ENCODE measurements at regions not wholly inside any gene's neighbourhood (a gene's known extent, or its start where the extent isn't known, plus 50 kb on each side); places are given as distances from the start of the nearest gene placed in this dataset.
"Not testable (repeated sequence)": the region's sequence is repeated elsewhere in the genome, so short reads cannot be mapped to it uniquely, and the experiment has no call there.

DNA sequence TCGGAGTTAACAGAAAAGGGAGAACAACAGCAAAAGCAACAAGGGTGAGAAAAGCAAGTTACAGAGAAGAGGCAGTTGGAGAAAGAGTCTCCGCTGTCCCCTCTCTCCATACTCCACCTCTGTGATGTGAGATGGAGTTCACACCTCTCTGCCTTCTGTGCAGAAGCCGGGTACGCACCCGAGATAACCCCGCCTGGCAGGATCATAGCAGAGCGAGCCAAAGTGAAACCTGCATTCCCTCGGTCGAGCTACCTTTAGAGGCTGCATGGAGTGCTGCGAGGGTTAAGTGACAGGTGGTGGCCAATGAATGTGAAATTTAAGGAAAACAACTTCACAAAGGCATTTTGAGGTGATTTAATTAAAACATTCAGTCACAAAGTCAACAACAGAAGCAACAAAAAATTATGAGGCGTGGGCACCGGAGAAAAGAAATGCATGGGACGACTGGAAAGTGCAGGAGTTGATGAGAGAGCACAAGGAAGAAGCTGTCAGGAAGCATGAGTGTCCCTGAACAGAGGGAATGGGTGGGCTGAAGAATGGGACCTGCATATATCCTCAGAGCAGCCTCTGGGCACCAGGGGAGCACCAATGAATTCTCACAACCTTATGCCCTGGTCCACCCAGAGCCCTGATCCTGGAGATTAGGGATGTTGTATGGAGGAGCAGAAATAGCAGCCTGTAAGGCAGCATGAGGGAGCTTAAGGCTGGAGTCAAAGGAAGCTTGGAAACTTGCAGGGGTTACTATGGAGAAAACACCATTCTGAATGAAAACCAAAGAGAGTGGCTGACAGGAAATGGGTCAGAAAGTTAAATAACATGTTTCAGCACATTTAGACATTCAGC is 208.3 kb downstream of the EMP1 start:
- DNase-seq: no peak
- no peak overlapping the region for H3K4me3 Mint-ChIP-seq
- no peaks in the 10 kb centered on the region for H3K4me1 Mint-ChIP-seq
- peaks cover 7% of the 10 kb centered on the region for H3K27me3 Mint-ChIP-seq
- no peaks in the 10 kb centered on the region for H3K9me3 Mint-ChIP-seq
- H3K27ac Mint-ChIP-seq: no peak overlapping the region
- no peaks in the 10 kb centered on the region for H3K36me3 Mint-ChIP-seq

DNA sequence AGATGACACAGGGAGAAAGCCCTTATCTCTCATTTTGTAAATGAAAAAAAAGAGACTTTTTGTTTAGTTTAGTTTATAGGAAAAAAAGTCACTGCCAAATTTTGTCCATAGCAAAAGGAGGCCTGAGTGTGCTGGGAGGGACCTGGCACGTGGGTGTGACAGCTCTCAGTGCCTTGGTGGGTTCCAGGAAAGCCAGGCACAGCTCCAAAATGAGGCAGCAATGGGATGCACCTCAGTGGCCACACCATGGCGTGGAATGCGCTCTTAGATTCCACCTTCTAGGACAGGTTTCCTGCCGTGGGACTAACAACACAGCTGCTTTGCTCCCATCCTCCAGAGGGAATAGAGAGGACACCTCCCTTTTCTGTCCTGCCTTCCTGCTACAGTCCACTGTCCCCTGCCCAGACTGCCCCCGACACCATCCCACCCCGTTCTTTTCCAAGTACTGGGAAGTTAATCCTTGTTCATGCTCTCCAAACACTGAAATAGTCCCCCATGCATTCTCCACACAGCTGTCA is 207.6 kb downstream of the EMP1 start:
- no peak for DNase-seq
- no peaks in the 10 kb centered on the region for H3K4me1 Mint-ChIP-seq

DNA sequence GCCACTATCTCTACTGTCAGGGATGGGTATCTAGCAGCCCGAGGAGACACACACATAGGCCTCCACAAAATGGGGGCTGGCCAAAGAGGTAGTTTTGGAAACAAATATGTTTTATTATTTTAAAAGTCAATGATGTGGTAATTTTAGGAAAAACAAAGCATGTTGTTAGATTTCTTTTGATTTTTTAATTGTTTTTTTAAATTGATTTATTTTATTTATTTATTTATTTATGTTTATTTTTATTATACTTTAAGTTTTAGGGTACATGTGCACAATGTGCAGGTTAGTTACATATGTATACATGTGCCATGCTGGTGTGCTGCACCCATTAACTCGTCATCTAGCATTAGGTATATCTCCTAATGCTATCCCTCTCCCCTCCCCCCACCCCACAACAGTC is 194.8 kb downstream of the EMP1 start:
- DNase-seq, H3K4me3 Mint-ChIP-seq, H3K36me3 Mint-ChIP-seq, H3K4me1 Mint-ChIP-seq, H3K9me3 Mint-ChIP-seq, H3K27ac Mint-ChIP-seq: not testable (repeated sequence)
- peaks cover 10% of the 10 kb centered on the region for H3K27me3 Mint-ChIP-seq

More for the DNA sequence above, 207.6 kb downstream of the EMP1 start:
- Mint-ChIP-seq H3K4me3 (no peak overlapping the region), H3K36me3 (no peaks in the 10 kb centered on the region), H3K27ac (no peak overlapping the region), H3K27me3 (peaks cover 7% of the 10 kb centered on the region), H3K9me3 (no peaks in the 10 kb centered on the region)

DNA sequence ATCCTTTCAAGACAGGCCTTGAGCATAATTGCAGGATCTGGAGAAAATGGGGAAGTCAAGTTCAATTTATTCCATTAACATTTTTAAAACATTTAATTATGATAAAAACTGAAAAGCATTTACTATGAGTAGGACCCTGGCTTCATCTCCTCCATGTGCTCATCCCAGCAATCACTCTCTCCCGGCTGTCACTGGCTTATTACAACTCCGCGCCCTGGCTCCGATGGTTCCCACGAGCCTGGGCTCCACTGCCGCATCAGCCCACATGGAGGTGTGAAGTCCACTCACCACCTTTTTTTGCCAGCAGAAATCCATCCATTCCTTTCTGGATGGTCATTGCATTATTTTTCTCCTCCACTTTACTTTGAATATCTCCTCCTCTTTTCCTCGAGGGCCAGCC is 194.4 kb downstream of the EMP1 start:
- no peaks in the 10 kb centered on the region for H3K4me1 Mint-ChIP-seq
- H3K4me3 Mint-ChIP-seq: no peak overlapping the region
- no peak for DNase-seq
- H3K36me3 Mint-ChIP-seq: no peaks in the 10 kb centered on the region
- peaks cover 10% of the 10 kb centered on the region for H3K27me3 Mint-ChIP-seq
- no peaks in the 10 kb centered on the region for H3K9me3 Mint-ChIP-seq
- H3K27ac Mint-ChIP-seq: no peak overlapping the region

DNA sequence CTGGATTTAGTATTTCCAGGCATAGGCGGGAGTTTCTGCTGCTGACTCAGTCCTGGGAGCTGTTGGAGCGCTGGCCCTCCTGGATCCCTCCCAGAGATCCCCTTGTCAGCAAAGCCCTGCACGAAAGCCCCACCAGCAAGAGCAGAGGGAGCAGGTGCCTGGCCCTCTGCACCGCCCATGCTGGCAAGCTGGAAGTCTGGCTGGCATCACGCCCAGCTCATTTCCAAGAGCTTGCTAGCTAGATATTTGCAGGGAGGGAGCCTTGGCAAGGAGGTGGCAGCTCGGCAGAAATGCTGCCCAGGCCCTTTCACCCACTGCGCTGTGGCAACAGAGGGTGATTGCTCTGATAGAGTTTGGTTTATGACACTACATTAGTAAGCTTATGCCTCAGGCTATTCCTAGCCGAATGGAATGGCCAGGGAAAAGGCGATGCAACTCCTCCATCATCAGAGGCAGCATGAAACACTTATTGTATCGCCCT is 193.9 kb downstream of the EMP1 start:
- Mint-ChIP-seq H3K4me3 (no peak overlapping the region), H3K27me3 (peaks cover 10% of the 10 kb centered on the region), H3K27ac (no peak overlapping the region), H3K9me3 (no peaks in the 10 kb centered on the region), H3K4me1 (no peaks in the 10 kb centered on the region), H3K36me3 (no peaks in the 10 kb centered on the region)
- no peak for DNase-seq

DNA sequence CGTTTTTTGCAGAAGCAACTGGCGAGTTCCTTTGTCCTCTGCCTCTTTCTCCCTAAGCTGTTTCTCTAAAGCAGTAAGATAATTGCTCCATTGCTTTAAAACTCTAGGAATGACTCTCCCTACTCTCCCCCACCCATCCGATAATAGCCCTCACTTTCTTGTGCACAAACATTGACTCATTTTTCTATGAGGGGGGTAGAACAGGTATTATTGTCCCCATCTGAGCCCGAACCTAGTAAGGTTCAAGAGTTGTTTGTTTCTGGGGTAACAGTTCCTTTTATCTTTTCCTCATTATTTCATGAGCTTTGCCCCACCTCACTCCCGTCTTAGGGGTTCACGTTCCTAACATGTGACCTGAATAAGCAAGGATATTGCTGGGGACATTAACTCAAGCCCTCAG is 190.6 kb downstream of the EMP1 start:
- Mint-ChIP-seq H3K36me3 (no peaks in the 10 kb centered on the region), H3K4me3 (no peak overlapping the region), H3K9me3 (no peaks in the 10 kb centered on the region), H3K4me1 (no peaks in the 10 kb centered on the region), H3K27ac (no peak overlapping the region), H3K27me3 (peaks cover 10% of the 10 kb centered on the region)
- no peak for DNase-seq

DNA sequence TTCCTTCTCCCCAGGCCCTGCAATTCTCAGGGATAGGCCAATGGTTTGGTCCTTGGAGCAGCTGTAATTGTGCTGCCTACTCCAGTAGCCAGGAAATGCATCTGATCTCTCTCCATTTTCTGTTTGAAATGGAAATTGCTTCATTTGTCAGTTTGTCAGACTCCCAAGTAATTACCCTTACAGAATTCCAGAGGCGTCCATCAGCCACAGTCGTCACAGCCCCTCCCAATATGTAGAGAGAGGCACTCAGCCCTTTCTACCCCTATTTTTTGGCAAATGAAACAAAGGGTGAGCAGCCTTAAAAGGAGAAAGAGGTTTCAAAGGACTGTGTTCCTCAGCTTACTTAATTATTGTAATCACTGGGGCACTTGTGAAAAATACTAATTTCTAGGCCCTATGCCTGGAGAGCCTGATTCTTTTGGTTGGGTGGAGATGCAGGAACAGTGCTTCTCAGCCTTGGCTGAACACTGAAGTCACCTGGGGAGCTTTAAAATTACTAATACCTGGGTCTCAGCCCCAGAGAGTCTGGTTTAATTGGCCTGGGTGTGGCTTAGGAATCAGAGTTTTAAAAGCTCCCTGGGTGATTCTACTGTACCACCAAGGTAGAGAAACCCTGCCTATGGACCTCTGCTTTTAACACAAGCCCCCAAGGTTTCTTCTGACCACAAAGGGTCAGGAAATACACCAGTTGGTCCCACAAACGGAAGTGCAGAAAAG is 190.0 kb downstream of the EMP1 start:
- DNase-seq: no peak
- H3K27ac Mint-ChIP-seq: no peak overlapping the region
- H3K4me1 Mint-ChIP-seq: no peaks in the 10 kb centered on the region
- no peaks in the 10 kb centered on the region for H3K36me3 Mint-ChIP-seq
- H3K9me3 Mint-ChIP-seq: no peaks in the 10 kb centered on the region
- no peak overlapping the region for H3K4me3 Mint-ChIP-seq
- H3K27me3 Mint-ChIP-seq: peaks cover 10% of the 10 kb centered on the region

DNA sequence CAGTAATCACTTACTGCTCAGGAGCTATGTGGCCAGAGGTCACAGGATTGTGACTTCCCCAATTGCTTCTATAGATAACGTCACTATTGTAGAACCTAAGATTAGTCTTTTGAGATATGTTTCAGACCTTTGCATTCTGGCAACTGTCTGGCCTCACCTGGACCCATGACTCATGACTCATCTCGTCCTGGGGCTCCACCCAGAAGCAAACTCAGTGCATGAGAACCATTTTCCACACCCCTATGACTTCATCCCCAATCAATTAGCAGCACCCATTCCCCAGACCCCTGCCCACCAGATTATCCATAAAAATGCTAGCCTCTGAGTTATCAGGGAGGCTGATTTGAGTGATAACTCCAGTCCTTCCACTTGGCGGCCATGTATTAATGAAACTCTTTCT is 186.9 kb downstream of the EMP1 start:
- no peak for DNase-seq
- Mint-ChIP-seq H3K9me3 (no peaks in the 10 kb centered on the region), H3K27ac (no peak overlapping the region), H3K4me1 (no peaks in the 10 kb centered on the region), H3K4me3 (no peak overlapping the region), H3K27me3 (peaks cover 6% of the 10 kb centered on the region), H3K36me3 (no peaks in the 10 kb centered on the region)

DNA sequence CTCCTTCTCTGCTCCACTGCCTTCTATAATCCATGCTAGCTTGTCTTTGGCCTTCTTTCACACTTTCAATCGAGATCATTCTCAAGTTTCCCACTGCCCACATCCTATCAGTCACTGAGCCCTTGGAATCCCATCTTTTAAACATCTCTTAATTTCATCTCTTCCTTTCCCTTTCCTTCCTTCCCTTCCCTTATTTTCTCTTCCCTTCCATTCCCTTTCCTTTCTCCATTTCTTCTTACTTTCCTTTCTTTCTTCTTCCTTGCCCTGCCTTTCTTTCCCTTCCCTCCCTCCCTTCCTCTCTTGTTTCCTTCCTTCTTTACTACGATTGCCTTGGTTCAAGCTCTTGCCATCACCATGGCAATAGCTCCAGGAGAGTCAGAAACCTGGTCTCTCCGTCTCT is 183.8 kb downstream of the EMP1 start:
- Mint-ChIP-seq H3K27ac (no peak overlapping the region), H3K4me3 (no peak overlapping the region), H3K9me3 (peaks cover 4% of the 10 kb centered on the region), H3K4me1 (no peaks in the 10 kb centered on the region), H3K36me3 (no peaks in the 10 kb centered on the region), H3K27me3 (no peaks in the 10 kb centered on the region)
- DNase-seq: no peak

DNA sequence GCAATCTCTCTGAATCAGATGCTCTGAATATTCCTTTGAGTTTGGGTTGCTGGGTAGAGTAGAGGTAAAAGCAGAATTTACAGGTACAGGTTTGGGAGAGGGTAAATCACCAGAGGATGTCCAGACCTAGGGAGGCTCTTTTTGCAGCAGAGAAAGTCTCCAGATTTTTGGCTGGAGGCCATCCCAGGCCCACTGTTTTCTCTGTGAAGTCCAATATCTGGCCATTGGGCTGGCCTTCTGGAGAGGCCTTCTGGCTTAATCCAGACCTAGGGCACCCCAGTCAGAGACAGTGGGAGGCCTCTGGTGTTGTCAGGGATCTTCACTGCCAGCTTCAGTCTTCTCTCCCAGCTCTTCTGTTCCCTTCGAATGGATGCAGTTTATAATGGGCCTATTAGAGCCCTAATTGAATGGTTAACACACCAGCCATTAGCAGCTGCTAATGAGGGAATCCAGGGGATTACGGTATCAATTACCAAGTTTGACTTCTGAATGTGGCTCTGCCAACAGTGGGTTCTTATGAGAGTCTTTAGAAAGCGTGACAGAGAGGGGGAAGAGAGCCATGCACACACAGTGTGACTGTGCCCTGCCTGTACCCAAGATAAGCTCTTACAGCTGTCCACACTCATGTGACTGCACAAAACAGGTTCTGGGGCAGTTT is 183.1 kb downstream of the EMP1 start:
- DNase-seq: no peak
- H3K27ac Mint-ChIP-seq: no peak overlapping the region
- H3K27me3 Mint-ChIP-seq: no peaks in the 10 kb centered on the region
- H3K4me1 Mint-ChIP-seq: no peaks in the 10 kb centered on the region
- H3K9me3 Mint-ChIP-seq: peaks cover 4% of the 10 kb centered on the region
- no peaks in the 10 kb centered on the region for H3K36me3 Mint-ChIP-seq
- no peak overlapping the region for H3K4me3 Mint-ChIP-seq

DNA sequence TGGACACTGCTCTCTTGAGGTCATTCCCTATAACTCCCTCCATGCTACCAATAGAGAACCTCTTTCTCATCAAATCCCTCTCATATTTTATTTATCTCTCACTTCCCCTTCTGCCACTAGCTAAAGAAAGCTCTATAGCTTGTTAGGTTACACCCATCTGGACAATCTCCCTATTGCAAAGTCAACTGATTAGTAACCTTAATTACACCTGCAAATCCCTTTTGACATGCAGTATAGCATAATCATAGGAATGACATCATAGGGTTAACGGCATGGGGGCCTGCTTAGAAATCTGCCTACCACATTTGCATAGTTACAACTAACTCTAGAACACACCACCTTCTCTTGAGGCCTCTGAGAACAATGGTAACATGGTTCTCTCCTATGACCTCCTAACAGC is 181.2 kb downstream of the EMP1 start:
- Mint-ChIP-seq H3K27ac (no peak overlapping the region), H3K36me3 (no peaks in the 10 kb centered on the region), H3K27me3 (no peaks in the 10 kb centered on the region), H3K9me3 (peaks cover 4% of the 10 kb centered on the region), H3K4me3 (no peak overlapping the region), H3K4me1 (no peaks in the 10 kb centered on the region)
- DNase-seq: no peak

DNA sequence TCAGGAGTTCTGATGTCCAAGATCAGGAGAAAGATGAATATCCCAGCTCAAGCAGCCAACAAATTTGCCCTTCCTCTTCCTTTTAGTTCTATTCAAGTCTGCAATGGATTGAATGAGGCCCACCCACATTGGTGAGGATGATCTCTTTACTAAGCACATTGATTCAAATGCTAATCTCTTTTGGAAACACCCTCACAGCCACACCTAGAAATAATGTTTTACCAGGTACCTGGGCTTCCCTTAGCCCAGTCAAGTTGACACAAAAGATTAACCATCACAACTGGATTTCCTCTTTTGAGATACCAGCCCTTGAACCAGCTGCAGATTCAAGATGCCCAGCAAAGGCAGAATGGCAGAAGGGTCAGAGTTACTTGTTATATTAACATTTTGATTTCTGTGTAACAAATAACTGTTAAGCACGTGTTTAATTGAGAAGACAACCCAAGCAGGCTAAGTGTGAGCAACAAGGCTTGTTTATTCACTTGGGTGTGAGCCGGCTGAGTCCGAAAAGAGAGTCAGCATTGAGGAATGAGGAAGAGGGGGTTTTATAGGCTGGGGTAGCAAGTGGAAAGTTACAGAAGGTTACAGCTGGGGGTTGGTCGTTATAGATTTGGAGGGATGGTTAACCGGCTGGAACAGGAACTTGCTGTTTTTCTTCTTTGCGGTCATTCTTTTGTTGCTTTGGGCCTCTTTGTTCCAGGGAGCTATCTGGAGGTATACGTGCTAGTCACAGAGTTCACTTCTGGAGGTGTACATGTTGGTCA is 180.3 kb downstream of the EMP1 start:
- no peak overlapping the region for H3K27ac Mint-ChIP-seq
- H3K4me3 Mint-ChIP-seq: no peak overlapping the region
- no peaks in the 10 kb centered on the region for H3K36me3 Mint-ChIP-seq
- H3K4me1 Mint-ChIP-seq: no peaks in the 10 kb centered on the region
- H3K27me3 Mint-ChIP-seq: peaks cover under 1% of the 10 kb centered on the region
- peaks cover 4% of the 10 kb centered on the region for H3K9me3 Mint-ChIP-seq
- DNase-seq: no peak

DNA sequence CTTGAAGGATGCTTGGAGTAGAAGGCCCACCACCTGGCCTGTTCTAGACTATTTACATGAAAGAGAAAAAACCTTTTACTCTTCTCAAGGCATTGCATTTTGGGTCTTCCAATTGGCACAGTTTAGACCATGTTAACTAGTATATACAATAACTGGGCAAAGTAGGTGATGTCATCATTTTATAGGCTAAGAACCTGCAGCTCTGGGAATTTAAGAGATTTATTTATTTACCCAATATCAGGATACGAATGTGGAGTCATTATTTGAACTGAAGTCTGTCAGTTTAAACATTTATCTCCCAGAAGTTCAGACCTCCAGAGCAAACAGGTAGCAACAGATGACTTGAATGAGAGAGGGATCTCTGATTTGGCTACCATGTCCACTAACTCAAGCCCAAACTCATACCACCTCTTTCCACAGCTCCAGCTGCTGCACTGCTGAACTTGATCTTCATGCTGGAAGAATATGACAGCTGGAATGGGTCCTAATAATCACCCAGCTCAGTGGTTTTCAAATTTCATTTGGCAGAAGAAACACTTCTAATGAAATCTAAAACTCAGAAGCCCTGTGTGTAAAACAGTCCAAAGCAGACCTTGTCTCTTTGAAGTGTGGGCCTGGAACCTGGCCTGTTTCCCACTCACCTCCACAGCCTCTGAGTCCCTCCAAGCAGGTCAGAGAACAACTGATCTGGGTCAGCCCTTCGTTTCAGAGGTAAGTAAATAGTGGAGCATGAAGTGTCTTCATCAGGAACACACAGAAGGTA is 179.2 kb downstream of the EMP1 start:
- no peak for DNase-seq
- Mint-ChIP-seq H3K27ac (no peak overlapping the region), H3K9me3 (peaks cover 4% of the 10 kb centered on the region), H3K4me3 (no peak overlapping the region), H3K36me3 (no peaks in the 10 kb centered on the region), H3K4me1 (no peaks in the 10 kb centered on the region), H3K27me3 (peaks cover 6% of the 10 kb centered on the region)

DNA sequence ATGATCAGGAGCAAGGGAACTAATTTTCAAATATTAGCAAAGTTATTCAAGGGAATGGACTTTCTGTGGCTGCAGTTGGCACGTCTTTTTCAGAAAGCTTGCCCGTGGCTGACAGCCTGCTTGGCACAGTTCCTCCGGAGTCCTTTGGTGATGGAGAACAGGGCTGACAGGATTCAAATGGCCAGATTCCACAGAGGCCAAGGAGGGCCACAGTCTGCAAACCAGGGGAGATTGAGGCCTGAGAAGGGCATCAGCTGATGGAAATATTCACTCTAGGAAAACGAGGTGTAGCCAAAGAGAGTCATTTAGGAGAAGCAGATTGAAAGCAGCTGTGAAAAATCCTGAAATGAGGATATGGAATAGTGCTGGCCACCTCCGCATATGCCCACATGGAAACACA is 178.3 kb downstream of the EMP1 start:
- Mint-ChIP-seq H3K4me3 (no peak overlapping the region), H3K4me1 (no peaks in the 10 kb centered on the region), H3K36me3 (no peaks in the 10 kb centered on the region), H3K9me3 (peaks cover 4% of the 10 kb centered on the region), H3K27me3 (peaks cover 7% of the 10 kb centered on the region), H3K27ac (no peak overlapping the region)
- DNase-seq: no peak

Data from activated naive CD8-positive, alpha-beta T cell treated with anti-CD3 and anti-CD28 coated beads for 36 hours (primary cell).